ENCODE measurements at regions not wholly inside any gene's neighbourhood (a gene's known extent, or its start where the extent isn't known, plus 50 kb on each side); places are given as distances from the start of the nearest gene placed in this dataset.
"Not testable (repeated sequence)": the region's sequence is repeated elsewhere in the genome, so short reads cannot be mapped to it uniquely, and the experiment has no call there.

DNA sequence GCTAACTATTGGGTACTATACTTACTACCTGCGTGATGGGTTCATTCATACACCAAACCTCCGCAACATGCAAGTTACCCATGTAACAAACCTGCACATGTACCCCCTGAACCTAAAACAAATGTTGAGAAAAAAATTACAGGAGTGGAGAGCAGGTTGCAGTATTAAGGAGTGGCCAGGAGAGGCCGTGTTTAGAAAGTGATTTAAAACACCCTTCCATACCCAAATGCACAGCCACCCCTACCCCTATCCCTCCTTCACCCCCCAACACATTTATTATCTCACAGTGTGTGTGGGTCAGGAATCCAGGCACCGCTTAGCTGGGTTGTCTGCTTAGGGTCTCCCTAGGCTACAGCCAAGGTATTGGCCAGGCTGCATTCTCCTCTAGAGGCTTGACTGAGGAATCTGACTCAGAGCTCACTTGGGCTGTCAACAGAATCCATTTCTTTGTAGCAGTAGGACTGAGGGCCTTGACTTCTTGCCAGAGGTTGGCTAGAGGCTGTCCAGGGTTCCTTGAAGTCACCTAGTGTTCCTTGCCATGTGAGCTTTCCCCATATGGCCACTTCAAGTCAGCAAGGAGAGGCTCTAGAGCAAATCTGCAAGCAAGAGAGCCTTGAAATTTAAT is 115.3 kb upstream of the NBPF8 start:
- TF ChIP-seq, protein P1, sequence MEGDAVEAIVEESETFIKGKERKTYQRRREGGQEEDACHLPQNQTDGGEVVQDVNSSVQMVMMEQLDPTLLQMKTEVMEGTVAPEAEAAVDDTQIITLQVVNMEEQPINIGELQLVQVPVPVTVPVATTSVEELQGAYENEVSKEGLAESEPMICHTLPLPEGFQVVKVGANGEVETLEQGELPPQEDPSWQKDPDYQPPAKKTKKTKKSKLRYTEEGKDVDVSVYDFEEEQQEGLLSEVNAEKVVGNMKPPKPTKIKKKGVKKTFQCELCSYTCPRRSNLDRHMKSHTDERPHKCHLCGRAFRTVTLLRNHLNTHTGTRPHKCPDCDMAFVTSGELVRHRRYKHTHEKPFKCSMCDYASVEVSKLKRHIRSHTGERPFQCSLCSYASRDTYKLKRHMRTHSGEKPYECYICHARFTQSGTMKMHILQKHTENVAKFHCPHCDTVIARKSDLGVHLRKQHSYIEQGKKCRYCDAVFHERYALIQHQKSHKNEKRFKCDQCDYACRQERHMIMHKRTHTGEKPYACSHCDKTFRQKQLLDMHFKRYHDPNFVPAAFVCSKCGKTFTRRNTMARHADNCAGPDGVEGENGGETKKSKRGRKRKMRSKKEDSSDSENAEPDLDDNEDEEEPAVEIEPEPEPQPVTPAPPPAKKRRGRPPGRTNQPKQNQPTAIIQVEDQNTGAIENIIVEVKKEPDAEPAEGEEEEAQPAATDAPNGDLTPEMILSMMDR (IDR thresholded peaks at IDR 0.05), result not testable (repeated sequence)
- TF ChIP-seq POLR2A (IDR thresholded peaks at IDR 0.05), result not testable (repeated sequence)
